ENCODE measurements at regions not wholly inside any gene's neighbourhood (a gene's known extent, or its start where the extent isn't known, plus 50 kb on each side); places are given as distances from the start of the nearest gene placed in this dataset.

DNA sequence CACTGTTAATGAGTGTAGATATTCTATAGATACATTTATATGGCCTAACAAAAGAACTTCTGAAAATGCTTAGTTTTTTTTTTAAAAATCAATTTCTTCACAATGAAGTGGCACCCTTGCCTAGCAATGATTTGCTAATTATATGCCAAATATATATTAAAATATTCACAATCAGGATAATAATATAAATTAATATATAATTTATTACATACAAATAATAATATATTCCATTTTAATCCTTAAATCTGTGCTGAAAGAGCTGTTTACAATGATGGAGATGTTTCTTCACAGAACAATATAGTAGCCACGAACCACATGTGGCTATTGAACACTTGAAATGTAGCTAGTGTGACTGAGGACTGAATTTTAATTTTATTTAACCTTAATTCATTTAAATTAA is 648.4 kb upstream of the GBE1 start:
- no peak for TF ChIP-seq POLR2A (IDR thresholded peaks at IDR 0.05)
- TF ChIP-seq, protein P1, sequence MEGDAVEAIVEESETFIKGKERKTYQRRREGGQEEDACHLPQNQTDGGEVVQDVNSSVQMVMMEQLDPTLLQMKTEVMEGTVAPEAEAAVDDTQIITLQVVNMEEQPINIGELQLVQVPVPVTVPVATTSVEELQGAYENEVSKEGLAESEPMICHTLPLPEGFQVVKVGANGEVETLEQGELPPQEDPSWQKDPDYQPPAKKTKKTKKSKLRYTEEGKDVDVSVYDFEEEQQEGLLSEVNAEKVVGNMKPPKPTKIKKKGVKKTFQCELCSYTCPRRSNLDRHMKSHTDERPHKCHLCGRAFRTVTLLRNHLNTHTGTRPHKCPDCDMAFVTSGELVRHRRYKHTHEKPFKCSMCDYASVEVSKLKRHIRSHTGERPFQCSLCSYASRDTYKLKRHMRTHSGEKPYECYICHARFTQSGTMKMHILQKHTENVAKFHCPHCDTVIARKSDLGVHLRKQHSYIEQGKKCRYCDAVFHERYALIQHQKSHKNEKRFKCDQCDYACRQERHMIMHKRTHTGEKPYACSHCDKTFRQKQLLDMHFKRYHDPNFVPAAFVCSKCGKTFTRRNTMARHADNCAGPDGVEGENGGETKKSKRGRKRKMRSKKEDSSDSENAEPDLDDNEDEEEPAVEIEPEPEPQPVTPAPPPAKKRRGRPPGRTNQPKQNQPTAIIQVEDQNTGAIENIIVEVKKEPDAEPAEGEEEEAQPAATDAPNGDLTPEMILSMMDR (IDR thresholded peaks at IDR 0.05) = no peak

Measured in heart left ventricle (tissue), 13 donors.